ENCODE measurements at regions not wholly inside any gene's neighbourhood (a gene's known extent, or its start where the extent isn't known, plus 50 kb on each side); places are given as distances from the start of the nearest gene placed in this dataset.
"Not testable (repeated sequence)": the region's sequence is repeated elsewhere in the genome, so short reads cannot be mapped to it uniquely, and the experiment has no call there.

DNA sequence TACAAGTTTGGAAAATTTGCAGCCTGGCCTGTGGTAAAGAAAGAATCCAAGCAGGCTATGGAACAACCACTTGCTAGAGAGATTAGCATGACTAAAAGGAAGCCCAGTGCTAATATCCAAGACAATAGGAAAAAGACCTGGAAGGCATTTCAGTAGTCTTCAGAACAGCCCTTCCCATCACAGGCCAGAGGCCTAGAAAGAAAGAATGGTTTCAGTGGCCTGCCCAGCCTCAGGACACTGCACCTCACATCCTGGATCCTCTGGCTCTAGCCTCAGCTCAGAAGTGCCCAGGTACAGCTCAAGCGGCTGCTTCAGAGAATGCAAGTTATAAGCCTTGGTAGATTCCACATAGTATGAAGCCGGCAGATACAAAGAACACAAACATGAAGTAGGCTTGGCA lies 449.8 kb upstream of the AR start:
- in situ Hi-C loops (cut with HindIII; ENCODE audit: low sequenced_read_pairs): no loop called here
- no peak overlapping the region for H3K4me3 ChIP-seq (ENCODE audit: low read depth, low read length)
- TF ChIP-seq, protein P1, sequence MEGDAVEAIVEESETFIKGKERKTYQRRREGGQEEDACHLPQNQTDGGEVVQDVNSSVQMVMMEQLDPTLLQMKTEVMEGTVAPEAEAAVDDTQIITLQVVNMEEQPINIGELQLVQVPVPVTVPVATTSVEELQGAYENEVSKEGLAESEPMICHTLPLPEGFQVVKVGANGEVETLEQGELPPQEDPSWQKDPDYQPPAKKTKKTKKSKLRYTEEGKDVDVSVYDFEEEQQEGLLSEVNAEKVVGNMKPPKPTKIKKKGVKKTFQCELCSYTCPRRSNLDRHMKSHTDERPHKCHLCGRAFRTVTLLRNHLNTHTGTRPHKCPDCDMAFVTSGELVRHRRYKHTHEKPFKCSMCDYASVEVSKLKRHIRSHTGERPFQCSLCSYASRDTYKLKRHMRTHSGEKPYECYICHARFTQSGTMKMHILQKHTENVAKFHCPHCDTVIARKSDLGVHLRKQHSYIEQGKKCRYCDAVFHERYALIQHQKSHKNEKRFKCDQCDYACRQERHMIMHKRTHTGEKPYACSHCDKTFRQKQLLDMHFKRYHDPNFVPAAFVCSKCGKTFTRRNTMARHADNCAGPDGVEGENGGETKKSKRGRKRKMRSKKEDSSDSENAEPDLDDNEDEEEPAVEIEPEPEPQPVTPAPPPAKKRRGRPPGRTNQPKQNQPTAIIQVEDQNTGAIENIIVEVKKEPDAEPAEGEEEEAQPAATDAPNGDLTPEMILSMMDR (IDR thresholded peaks at IDR 0.05; ENCODE audit: low read depth, low read length, missing control alignments): no peak
- DNase-seq (ENCODE audit: low read depth): no peak

DNA sequence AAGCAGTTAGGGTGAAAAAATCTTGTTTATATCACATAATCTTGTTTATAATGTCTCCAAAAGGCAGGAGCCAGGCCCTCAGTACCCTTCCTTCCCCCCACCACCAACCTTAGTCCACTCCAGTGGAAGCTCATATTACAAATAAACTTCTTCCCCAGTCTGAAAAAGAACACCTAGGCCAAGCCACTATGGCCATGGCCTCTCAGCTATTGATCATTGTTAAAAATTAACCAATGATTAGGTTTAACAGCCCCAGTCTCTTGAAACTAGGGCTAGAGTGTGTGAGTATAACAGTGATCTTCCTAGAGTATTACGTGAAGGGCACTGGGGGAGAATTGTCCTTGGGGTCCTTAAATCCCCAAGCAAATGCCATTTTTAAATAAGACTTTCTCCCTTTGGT lies 411.9 kb upstream of the EDA2R start:
- in situ Hi-C loops (cut with HindIII; ENCODE audit: low sequenced_read_pairs): no loop called here
- TF ChIP-seq, protein P1 (IDR thresholded peaks at IDR 0.05; ENCODE audit: low read depth, low read length, missing control alignments): no peak
- no peak for DNase-seq (ENCODE audit: low read depth)
- no peak overlapping the region for H3K4me3 ChIP-seq (ENCODE audit: low read depth, low read length)

DNA sequence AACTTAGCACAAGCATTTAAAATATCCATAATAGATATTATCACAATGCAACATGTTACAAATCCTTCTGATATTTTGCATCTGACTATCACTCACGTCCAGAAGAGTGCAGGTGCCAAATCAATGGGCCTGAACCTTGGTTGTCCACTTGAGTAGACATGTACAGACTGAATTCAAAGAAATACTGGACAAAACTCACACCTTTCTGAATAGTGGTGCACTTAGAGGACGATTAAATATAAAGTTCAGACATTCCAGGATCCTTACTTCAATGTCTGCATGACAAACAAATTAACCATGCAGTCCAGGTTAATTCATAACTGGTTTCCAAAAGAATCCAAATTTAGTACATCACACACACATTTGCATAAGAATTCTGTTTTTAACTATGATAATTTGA lies 406.0 kb upstream of the EDA2R start:
- no peak for DNase-seq (ENCODE audit: low read depth)
- in situ Hi-C loops (cut with HindIII; ENCODE audit: low sequenced_read_pairs): no loop called here
- TF ChIP-seq, protein P1 (IDR thresholded peaks at IDR 0.05; ENCODE audit: low read depth, low read length, missing control alignments): no peak
- no peak overlapping the region for H3K4me3 ChIP-seq (ENCODE audit: low read depth, low read length)

DNA sequence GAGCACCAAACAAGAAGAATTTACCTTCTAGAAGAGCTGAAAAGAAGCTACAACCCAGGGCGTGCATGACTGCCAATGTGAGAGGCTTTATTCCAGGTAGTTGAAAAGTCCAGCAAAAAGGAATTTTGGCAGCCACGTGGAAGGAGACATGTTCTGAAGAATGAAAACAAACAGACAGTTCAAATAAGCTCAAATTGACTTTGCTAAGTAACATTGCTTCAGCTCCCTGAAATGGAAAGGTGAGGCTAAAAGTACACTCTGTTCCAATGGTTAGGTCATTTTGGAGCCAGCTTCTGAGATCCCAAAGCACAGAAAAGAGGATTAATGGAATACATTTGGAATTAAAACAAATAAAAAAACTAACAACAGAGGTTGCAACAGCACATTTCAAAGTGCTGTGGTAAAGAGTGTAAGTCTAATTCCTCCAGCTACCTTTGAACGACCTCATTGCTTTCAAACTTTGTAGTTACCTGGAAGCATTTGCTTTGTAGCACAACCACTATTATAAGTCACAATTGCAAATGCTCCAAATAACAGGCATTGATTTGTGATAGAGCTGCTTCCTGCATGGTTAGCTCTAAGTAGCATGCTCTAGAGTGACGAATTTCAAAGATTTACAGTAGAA lies 405.3 kb upstream of the EDA2R start:
- H3K4me3 ChIP-seq (ENCODE audit: low read depth, low read length): no peak overlapping the region
- DNase-seq (ENCODE audit: low read depth): no peak
- TF ChIP-seq, protein P1 (IDR thresholded peaks at IDR 0.05; ENCODE audit: low read depth, low read length, missing control alignments): no peak
- in situ Hi-C loops (cut with HindIII; ENCODE audit: low sequenced_read_pairs): no loop called here

DNA sequence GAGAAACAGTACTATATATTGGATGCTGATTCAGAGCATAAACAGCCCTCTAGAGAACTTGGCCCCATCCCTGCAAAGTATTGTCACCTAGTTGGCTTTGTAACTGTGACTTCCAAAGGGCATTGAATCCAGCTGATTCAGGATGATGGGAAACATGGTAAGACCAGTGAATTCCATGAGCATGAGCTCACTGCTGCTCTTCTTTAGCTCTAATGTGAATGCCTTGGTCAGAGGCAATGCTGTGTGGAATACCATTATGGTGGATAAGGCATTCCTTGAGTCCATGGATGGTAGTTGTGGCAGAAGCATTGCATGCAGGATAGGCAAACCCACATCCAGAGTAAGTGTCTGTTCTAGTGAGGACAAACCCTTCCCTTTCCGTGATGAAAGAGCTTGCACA lies 365.6 kb upstream of the EDA2R start:
- DNase-seq (ENCODE audit: low read depth): no peak
- TF ChIP-seq, protein P1 (IDR thresholded peaks at IDR 0.05; ENCODE audit: low read depth, low read length, missing control alignments): no peak
- no peak overlapping the region for H3K4me3 ChIP-seq (ENCODE audit: low read depth, low read length)
- in situ Hi-C loops (cut with HindIII; ENCODE audit: low sequenced_read_pairs): no loop called here

DNA sequence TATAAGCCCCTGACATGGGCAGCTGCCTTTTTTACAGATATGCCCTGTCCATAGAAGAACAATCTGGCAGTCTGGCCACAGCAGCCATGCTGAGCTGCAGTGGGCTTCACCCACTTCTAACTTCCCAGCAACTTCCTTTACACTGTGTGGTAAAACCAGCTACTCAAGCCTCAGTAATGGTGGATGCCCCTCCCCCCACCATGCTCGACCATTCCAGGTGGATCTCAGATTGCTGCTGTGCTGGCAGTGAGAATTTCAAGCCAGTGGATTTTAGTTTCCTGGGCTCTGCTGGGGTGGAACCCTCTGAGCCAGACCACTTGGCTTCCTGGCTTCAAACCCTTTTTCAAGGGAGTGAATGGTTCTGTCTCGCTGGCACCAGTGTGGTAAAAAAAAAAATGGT lies 355.9 kb upstream of the EDA2R start:
- DNase-seq (ENCODE audit: low read depth): no peak
- TF ChIP-seq, protein P1 (IDR thresholded peaks at IDR 0.05; ENCODE audit: low read depth, low read length, missing control alignments): no peak
- in situ Hi-C loops (cut with HindIII; ENCODE audit: low sequenced_read_pairs): no loop called here
- H3K4me3 ChIP-seq (ENCODE audit: low read depth, low read length): no peak overlapping the region

DNA sequence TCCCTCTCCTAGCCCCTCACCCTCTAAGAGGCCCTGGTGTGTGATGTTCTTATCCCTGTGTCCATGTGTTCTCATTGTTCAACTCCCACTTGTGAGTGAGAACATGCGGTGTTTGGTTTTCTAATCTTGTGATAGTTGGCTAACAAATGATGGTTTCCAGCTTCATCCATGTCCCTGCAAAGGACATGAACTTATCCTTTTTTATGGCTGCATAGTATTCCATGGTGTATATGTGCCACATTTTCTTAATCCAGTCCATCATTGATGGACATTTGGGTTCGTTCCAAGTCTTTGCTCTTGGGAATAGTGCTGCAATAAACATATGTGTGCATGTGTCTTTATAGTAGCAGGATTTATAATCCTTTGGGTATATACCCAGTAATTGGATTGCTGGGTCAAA lies 353.2 kb upstream of the EDA2R start:
- H3K4me3 ChIP-seq (ENCODE audit: low read depth, low read length); in situ Hi-C loops (cut with HindIII; ENCODE audit: low sequenced_read_pairs); DNase-seq (ENCODE audit: low read depth): not testable (repeated sequence)

Data from astrocyte of the cerebellum (primary cell).